ENCODE measurements at regions not wholly inside any gene's neighbourhood (a gene's known extent, or its start where the extent isn't known, plus 50 kb on each side); places are given as distances from the start of the nearest gene placed in this dataset.

GRCh38 chr10:21326594-21327288 lies 198.7 kb downstream of the SKIDA1 start:
- DNase-seq (ENCODE audit: low spot score) = no peak

GRCh38 chr10:21318540-21319167 lies 206.8 kb downstream of the SKIDA1 start:
- DNase-seq (ENCODE audit: low spot score) = no peak

GRCh38 chr10:21317902-21318301 lies 207.6 kb downstream of the SKIDA1 start:
- no peak for DNase-seq (ENCODE audit: low spot score)

- DNase-seq (ENCODE audit: low spot score) = peak; percentile 39
Measured at GRCh38 chr10:21315645-21316220, 209.7 kb downstream of the SKIDA1 start.

- DNase-seq (ENCODE audit: low spot score) = no peak
Measured at GRCh38 chr10:21314906-21315644, 210.4 kb downstream of the SKIDA1 start.

- DNase-seq (ENCODE audit: low spot score) = no peak
Measured at GRCh38 chr10:21314111-21314626, 211.3 kb downstream of the SKIDA1 start.

- DNase-seq (ENCODE audit: low spot score) = no peak
Measured at GRCh38 chr10:21313691-21314090, 211.8 kb downstream of the SKIDA1 start.

- no peak for DNase-seq (ENCODE audit: low spot score)
Measured at GRCh38 chr10:21311426-21311825, 214.1 kb downstream of the SKIDA1 start.

GRCh38 chr10:21309427-21309826 lies 216.1 kb downstream of the SKIDA1 start:
- no peak for DNase-seq (ENCODE audit: low spot score)

- no peak for DNase-seq (ENCODE audit: low spot score)
Measured at GRCh38 chr10:21308946-21309345, 216.5 kb downstream of the SKIDA1 start.

- no peak for DNase-seq (ENCODE audit: low spot score)
Measured at GRCh38 chr10:21308018-21308417, 217.5 kb downstream of the SKIDA1 start.

- no peak for DNase-seq (ENCODE audit: low spot score)
Measured at GRCh38 chr10:21304608-21305007, 220.9 kb downstream of the SKIDA1 start.

- DNase-seq (ENCODE audit: low spot score) = no peak
Measured at GRCh38 chr10:21304198-21304597, 221.3 kb downstream of the SKIDA1 start.

GRCh38 chr10:21300551-21300950 lies 224.9 kb downstream of the SKIDA1 start:
- DNase-seq (ENCODE audit: low spot score) = peak; percentile 60

- no peak for DNase-seq (ENCODE audit: low spot score)
Measured at GRCh38 chr10:21299330-21299729, 226.2 kb downstream of the SKIDA1 start.

GRCh38 chr10:21298701-21299100 lies 226.8 kb downstream of the SKIDA1 start:
- no peak for DNase-seq (ENCODE audit: low spot score)

GRCh38 chr10:21297603-21298383 lies 227.7 kb downstream of the SKIDA1 start:
- no peak for DNase-seq (ENCODE audit: low spot score)

GRCh38 chr10:21296575-21297355 lies 228.7 kb downstream of the SKIDA1 start:
- no peak for DNase-seq (ENCODE audit: low spot score)

GRCh38 chr10:21293518-21294356 lies 231.7 kb downstream of the SKIDA1 start:
- no peak for DNase-seq (ENCODE audit: low spot score)

All from pons (tissue), 1 donor.